ENCODE measurements at regions not wholly inside any gene's neighbourhood (a gene's known extent, or its start where the extent isn't known, plus 50 kb on each side); places are given as distances from the start of the nearest gene placed in this dataset.
"Not testable (repeated sequence)": the region's sequence is repeated elsewhere in the genome, so short reads cannot be mapped to it uniquely, and the experiment has no call there.

DNA sequence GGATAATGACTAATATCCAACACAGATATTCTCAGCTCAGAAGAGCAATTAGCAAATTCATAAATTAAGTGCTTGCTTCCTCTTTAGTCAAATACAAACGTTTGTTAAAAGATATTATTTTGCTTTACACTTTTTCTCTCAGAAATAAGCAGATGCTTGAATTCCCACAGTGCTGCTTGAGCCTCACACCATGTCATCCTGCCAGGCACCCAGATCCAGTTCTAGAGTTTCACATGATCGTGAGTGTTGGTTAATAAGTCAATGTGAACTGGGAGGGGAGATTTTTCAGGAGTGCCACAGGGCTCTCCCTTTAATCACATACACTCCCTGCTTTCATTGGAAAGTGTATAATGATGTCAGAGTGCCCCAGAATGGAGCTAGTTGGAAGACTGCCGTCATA, 352.0 kb downstream of the OR4F29 start:
- not testable (repeated sequence) for DNase-seq (ENCODE audit: low read depth)

DNA sequence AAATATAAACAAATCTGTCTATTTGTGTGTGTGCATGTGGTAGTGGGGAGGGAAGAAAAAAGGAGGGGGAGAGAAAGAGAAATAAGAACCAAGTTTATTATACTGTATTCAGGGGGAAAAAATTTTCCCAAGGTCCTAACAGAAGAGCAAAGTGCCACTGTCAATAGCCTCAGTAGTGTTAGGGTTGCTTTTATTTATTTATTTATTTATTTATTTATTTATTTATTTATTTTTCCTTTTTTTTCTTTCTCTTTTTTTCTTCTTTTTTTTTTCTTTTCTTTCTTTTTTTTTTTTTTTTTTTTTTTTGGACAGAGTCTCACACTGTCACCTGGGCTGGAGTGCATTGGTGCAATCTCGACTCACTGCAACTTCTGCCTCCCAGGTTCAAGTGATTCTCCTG, 352.7 kb downstream of the OR4F29 start:
- not testable (repeated sequence) for DNase-seq (ENCODE audit: low read depth)

DNA sequence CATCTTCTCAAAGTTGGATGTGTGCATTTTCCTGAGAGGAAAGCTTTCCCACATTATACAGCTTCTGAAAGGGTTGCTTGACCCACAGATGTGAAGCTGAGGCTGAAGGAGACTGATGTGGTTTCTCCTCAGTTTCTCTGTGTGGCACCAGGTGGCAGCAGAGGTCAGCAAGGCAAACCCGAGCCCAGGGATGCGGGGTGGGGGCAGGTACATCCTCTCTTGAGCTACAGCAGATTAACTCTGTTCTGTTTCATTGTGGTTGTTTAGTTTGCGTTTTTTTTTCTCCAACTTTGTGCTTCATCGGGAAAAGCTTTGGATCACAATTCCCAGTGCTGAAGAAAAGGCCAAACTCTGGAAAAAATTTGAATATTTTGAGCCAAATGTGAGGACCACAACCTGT, 360.2 kb downstream of the OR4F29 start:
- DNase-seq (ENCODE audit: low read depth): not testable (repeated sequence)

DNA sequence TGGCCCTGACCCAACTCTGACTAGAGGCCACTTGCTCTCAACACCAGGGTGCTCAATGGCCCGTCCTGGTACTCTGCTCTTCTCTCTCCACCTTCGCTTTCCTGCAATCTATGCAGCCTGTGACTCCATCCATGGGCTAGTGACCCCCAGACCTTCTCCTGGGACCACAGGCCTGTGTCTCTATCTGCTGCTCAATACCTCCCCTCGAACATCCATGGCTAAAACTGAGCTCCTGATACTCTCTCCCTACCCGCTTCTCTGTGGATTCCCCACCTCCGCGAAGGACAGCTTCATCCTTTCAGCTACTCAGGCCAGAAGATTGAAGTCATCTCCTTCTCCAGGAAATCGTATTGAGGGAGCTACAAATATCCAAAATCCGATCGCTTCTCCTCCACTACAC, 363.4 kb downstream of the OR4F29 start:
- DNase-seq (ENCODE audit: low read depth): not testable (repeated sequence)

DNA sequence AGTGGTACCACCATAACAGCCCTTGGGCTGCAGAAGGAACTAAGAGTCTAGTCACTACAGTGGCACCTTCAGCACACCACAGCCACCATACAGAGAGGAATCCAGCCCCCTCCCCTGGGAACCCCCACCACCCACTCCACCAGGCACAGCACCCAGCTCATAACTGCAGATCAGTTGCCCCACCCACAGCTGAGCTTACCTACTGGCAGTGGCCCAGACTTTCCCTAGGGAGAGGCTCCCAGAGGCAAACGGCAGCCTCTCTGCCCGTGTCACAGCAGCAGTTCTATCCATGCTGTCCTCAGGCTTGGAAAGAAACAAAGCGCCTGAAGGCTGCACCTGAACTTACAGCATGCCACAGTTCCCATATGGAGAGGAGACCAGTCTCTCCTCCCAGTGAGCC, 372.3 kb downstream of the OR4F29 start:
- not testable (repeated sequence) for DNase-seq (ENCODE audit: low read depth)

DNA sequence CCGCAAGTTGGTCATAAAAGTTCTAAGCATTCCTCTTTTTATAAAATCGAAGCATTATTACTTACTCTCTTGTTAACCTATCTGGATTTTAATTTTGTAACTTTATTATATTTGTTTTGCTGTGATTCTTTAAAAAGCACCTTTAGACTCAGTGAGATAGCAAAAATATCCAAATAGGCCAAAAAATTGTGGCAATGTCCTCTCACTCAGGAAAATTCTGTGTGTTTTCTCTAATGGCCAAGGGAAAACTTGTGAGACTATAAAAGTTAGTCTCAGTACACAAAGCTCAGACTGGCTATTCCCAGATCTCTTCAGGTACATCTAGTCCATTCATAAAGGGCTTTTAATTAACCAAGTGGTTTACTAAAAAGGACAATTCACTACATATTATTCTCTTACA, 386.4 kb downstream of the OR4F29 start, which contains the start of gene OR4F5:
OR4F5 (plus strand) TSS at position 301 of the 400 bp plus-strand sequence.
- not testable (repeated sequence) for DNase-seq (ENCODE audit: low read depth)

DNA sequence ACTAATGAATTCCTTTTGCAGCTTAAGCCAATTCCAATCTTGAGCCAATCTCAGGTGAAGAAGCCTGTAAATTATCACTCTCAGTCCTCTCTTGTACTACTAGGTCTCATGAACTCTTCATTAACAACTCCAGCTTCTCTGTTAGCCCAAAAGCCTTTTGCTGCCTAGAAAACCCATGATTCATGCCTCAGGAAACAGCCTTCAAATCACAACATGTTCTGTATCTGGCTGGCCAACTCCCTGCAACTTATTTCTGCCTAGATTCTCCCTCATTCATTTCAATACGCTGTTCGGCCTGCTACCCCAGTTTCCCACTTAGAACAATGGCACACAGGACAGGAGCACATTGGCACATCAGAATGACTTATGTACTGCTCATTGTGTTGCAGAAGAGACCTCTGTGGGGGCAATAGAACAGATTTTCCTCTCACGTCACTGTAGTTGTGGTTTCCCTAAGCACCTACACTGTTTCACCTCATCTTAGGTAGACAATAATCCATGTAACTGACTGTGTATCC, 395.4 kb downstream of the OR4F29 start:
- not testable (repeated sequence) for DNase-seq (ENCODE audit: low read depth)

DNA sequence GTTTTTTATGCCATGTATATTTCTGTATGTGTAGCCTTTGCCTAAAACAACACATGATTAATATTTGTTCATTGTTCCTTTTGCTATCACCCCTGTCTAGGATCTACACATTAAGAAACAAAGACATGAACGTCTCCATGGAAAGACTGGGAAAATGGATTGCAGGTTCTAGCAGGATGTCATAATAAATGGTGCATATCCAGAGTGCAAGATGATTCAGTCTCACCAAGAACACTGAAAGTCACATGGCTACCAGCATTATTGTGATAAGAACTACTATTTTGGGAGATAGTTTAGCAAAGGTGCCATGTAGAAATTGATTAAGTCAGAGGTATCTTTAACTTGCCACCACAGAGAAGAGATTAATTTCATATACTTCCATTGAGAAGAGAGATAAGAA, 398.3 kb downstream of the OR4F29 start:
- not testable (repeated sequence) for DNase-seq (ENCODE audit: low read depth)

DNA sequence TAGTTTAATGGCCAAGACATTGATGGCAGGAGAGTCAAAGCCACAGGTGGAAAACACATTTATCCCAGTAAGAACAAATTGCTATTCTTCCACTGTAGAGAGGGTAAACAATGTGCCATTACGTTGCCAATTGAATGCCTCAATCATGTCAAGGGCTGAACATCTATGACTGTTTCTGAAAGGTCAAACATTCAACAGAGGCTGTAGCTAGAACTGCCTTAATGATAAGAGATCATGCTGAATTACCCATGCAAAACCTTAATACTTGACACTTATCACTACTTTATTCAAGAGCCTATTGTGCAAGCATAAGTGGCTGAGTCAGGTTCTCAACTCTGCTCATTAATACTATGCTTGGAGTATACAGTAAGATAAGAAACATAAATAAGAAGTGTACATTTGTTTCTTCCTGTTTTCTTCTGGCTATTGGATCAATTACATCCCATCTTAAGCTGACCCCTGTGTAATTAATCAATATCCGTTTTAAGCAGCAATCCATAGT, 409.5 kb downstream of the OR4F29 start:
- DNase-seq (ENCODE audit: low read depth): not testable (repeated sequence)

DNA sequence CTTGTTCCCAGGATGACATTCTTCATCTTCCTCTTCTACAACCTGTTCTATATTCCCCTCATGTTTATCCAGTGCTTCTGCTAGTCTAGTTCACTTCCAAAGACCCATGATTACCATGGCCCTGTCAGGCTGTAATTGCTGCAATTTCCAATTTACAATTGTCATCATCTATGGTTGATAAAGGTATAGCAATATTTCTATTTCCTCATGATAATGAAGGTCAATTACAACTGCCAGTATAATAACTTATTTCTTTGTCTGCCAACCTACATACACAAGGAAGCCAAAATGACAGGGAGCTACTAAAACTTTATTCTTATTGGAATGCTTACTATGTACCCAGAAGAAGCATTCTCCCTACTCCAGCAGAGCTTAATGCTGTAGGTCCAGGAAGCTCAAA, 410.3 kb downstream of the OR4F29 start:
- DNase-seq (ENCODE audit: low read depth): not testable (repeated sequence)

DNA sequence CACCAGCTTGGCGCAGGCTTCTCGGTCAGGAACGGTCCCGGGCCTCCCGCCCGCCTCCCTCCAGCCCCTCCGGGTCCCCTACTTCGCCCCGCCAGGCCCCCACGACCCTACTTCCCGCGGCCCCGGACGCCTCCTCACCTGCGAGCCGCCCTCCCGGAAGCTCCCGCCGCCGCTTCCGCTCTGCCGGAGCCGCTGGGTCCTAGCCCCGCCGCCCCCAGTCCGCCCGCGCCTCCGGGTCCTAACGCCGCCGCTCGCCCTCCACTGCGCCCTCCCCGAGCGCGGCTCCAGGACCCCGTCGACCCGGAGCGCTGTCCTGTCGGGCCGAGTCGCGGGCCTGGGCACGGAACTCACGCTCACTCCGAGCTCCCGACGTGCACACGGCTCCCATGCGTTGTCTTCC, 422.3 kb downstream of the OR4F29 start:
- not testable (repeated sequence) for DNase-seq (ENCODE audit: low read depth)

DNA sequence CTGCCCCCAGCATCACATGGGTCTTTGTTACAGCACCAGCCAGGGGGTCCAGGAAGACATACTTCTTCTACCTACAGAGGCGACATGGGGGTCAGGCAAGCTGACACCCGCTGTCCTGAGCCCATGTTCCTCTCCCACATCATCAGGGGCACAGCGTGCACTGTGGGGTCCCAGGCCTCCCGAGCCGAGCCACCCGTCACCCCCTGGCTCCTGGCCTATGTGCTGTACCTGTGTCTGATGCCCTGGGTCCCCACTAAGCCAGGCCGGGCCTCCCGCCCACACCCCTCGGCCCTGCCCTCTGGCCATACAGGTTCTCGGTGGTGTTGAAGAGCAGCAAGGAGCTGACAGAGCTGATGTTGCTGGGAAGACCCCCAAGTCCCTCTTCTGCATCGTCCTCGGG, 434.2 kb downstream of the OR4F29 start:
- not testable (repeated sequence) for DNase-seq (ENCODE audit: low read depth)

DNA sequence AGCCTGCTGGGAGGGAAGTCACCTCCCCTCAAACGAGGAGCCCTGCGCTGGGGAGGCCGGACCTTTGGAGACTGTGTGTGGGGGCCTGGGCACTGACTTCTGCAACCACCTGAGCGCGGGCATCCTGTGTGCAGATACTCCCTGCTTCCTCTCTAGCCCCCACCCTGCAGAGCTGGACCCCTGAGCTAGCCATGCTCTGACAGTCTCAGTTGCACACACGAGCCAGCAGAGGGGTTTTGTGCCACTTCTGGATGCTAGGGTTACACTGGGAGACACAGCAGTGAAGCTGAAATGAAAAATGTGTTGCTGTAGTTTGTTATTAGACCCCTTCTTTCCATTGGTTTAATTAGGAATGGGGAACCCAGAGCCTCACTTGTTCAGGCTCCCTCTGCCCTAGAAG, 435.5 kb downstream of the OR4F29 start:
- not testable (repeated sequence) for DNase-seq (ENCODE audit: low read depth)

DNA sequence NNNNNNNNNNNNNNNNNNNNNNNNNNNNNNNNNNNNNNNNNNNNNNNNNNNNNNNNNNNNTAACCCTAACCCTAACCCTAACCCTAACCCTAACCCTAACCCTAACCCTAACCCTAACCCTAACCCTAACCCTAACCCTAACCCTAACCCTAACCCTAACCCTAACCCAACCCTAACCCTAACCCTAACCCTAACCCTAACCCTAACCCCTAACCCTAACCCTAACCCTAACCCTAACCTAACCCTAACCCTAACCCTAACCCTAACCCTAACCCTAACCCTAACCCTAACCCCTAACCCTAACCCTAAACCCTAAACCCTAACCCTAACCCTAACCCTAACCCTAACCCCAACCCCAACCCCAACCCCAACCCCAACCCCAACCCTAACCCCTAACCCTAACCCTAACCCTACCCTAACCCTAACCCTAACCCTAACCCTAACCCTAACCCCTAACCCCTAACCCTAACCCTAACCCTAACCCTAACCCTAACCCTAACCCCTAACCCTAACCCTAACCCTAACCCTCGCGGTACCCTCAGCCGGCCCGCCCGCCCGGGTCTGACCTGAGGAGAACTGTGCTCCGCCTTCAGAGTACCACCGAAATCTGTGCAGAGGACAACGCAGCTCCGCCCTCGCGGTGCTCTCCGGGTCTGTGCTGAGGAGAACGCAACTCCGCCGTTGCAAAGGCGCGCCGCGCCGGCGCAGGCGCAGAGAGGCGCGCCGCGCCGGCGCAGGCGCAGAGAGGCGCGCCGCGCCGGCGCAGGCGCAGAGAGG, 441.3 kb downstream of the OR4F29 start:
- not testable (repeated sequence) for DNase-seq (ENCODE audit: low read depth)

Measured in activated T-helper 1 cell treated with Interleukin-2 at 50 U/mL for 16 hours (primary cell).